ENCODE measurements at regions not wholly inside any gene's neighbourhood (a gene's known extent, or its start where the extent isn't known, plus 50 kb on each side); places are given as distances from the start of the nearest gene placed in this dataset.

- no peaks in the 10 kb centered on the region for H3K36me3 ChIP-seq (ENCODE audit: control insufficient read depth, insufficient read depth, low read length)
- DNase-seq (ENCODE audit: low read depth, low spot score) (no peak), ATAC-seq (no peak)
- H3K27ac ChIP-seq (ENCODE audit: low read length): no peak overlapping the region
- no peaks in the 10 kb centered on the region for H3K4me1 ChIP-seq (ENCODE audit: control insufficient read depth, insufficient read depth, low read length)
- CTCF ChIA-PET: no interaction called here
- no peak for TF ChIP-seq POLR2AphosphoS5 (IDR thresholded peaks at IDR 0.05; ENCODE audit: low read depth, low read length)
- no peak for TF ChIP-seq TCF7L2 (IDR thresholded peaks at IDR 0.05; ENCODE audit: low read depth, low read length)
- TF ChIP-seq SIN3A (IDR thresholded peaks at IDR 0.05; ENCODE audit: borderline replicate concordance, insufficient read depth, low read depth, low read length): no peak
- TF ChIP-seq, protein P1, sequence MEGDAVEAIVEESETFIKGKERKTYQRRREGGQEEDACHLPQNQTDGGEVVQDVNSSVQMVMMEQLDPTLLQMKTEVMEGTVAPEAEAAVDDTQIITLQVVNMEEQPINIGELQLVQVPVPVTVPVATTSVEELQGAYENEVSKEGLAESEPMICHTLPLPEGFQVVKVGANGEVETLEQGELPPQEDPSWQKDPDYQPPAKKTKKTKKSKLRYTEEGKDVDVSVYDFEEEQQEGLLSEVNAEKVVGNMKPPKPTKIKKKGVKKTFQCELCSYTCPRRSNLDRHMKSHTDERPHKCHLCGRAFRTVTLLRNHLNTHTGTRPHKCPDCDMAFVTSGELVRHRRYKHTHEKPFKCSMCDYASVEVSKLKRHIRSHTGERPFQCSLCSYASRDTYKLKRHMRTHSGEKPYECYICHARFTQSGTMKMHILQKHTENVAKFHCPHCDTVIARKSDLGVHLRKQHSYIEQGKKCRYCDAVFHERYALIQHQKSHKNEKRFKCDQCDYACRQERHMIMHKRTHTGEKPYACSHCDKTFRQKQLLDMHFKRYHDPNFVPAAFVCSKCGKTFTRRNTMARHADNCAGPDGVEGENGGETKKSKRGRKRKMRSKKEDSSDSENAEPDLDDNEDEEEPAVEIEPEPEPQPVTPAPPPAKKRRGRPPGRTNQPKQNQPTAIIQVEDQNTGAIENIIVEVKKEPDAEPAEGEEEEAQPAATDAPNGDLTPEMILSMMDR (IDR thresholded peaks at IDR 0.05): no peak
- TF ChIP-seq REST (IDR thresholded peaks at IDR 0.05; ENCODE audit: insufficient read depth in 1 of 2, low read depth in 2 of 2, low read length in 1 of 2): no peak
- intact Hi-C loops (cut with micrococcal nuclease; ENCODE audit: unreplicated experiment) (no loop called here), in situ Hi-C loops (cut with HindIII; ENCODE audit: low pct_unique_long_range_greater_than_20kb, low sequenced_read_pairs) (no loop called here)
- no peak overlapping the region for H3K4me3 ChIP-seq (ENCODE audit: low read depth in 2 of 2, low read length in 2 of 2)
- H3K27me3 ChIP-seq (ENCODE audit: control insufficient read depth, insufficient read depth, low read length): no peaks in the 10 kb centered on the region
- POLR2A ChIA-PET: no interaction called here
- H3K9me3 ChIP-seq (ENCODE audit: control insufficient read depth, insufficient read depth, low read depth, low read length): no peaks in the 10 kb centered on the region
- no TSS peak for BruUV-seq (replicated peaks)
Observed at GRCh38 chr20:7346026-7346425, 578.5 kb downstream of the BMP2 start.

GRCh38 chr20:7346562-7346961 lies 579.1 kb downstream of the BMP2 start:
- ChIA-PET CTCF (no interaction called here), POLR2A (no interaction called here)
- Histone ChIP-seq H3K4me3 (ENCODE audit: low read depth in 2 of 2, low read length in 2 of 2) (no peak overlapping the region), H3K27me3 (ENCODE audit: control insufficient read depth, insufficient read depth, low read length) (no peaks in the 10 kb centered on the region), H3K27ac (ENCODE audit: low read length) (no peak overlapping the region), H3K9me3 (ENCODE audit: control insufficient read depth, insufficient read depth, low read depth, low read length) (no peaks in the 10 kb centered on the region), H3K36me3 (ENCODE audit: control insufficient read depth, insufficient read depth, low read length) (no peaks in the 10 kb centered on the region), H3K4me1 (ENCODE audit: control insufficient read depth, insufficient read depth, low read length) (no peaks in the 10 kb centered on the region)
- DNase-seq (ENCODE audit: low read depth, low spot score) (no peak), ATAC-seq (no peak)
- in situ Hi-C loops (cut with HindIII; ENCODE audit: low pct_unique_long_range_greater_than_20kb, low sequenced_read_pairs): no loop called here
- intact Hi-C loops (cut with micrococcal nuclease; ENCODE audit: unreplicated experiment): no loop called here
- no peak for TF ChIP-seq REST (IDR thresholded peaks at IDR 0.05; ENCODE audit: insufficient read depth in 1 of 2, low read depth in 2 of 2, low read length in 1 of 2)
- no peak for TF ChIP-seq POLR2AphosphoS5 (IDR thresholded peaks at IDR 0.05; ENCODE audit: low read depth, low read length)
- TF ChIP-seq, protein P1 (IDR thresholded peaks at IDR 0.05): no peak
- TF ChIP-seq SIN3A (IDR thresholded peaks at IDR 0.05; ENCODE audit: borderline replicate concordance, insufficient read depth, low read depth, low read length): no peak
- TF ChIP-seq TCF7L2 (IDR thresholded peaks at IDR 0.05; ENCODE audit: low read depth, low read length): no peak
- BruUV-seq (replicated peaks): no TSS peak

Data from Panc1 (cell line).